Stimulated activated CD4-positive, alpha-beta T cell treated with anti-CD3 and anti-CD28 coated beads, Interleukin-4, amount 100 ng/mL, for 4 hours (primary cell): ENCODE measurements at regions not wholly inside any gene's neighbourhood (a gene's known extent, or its start where the extent isn't known, plus 50 kb on each side); places are given as distances from the start of the nearest gene placed in this dataset.

Source experiments
- DNase-seq, 2 experiments: peaks; one replicate each; pipeline ENCODE4 v3.0.0-alpha.2; 2020

DNA sequence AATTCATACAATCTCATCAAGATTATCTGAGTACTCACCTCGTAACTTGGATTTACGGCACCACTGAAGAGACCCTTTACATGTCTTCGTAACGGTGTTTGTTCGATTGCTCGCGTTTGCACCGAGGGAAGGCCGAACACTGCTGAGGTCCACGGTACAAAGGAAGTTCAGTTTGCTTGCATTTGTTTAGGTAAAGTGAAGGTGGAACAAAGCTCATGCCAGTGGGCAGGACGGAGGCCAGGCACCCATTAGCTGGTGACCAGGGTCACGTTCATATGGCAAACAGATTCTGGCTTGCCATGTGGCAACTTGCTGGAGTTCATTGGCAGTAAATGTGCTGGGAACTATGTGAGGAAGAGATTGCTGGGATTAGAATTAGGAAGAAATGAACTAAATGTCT is 164.8 kb downstream of the MACROH2A1 start:
- no peak for DNase-seq

DNA sequence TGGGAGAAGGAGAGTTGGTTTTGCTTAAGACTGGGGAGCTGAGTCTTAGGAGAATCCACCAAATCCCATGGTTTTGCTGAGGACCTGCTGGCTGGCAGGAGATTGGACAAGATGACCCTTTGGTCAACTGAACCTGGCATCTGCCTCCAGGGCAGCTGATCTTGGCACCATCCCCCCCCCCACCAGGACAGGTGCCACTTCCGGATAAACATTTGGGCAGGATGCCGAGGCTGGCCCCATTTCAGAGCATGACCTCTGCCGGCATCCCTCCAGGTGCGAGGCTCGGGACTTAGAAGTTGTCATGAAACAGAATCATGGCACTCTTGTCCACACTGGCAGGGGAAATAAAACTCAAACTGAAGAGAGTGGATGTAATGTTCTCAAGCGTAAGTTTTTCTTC is 165.6 kb downstream of the MACROH2A1 start:
- DNase-seq, result no peak

DNA sequence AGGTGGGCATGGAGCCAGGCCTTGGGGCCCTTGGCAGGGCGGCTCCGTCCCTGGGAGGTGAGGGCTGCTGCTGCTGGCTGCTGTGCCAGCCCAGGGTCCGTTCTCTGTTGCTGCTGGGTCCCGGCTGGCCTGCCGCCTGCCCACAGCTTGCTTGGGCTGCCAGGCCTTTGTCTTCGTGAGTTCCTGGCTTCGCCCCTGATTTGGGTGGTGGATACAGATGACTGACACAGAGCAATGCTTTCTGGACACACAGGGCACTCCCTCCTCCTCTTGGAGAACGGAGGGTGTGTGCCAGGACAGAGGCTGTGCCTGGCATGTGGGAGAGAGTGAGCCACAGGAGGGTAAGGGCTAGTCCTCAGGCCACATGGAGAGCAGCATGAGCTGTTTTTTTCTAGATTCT is 166.1 kb downstream of the MACROH2A1 start:
- no peak for DNase-seq

DNA sequence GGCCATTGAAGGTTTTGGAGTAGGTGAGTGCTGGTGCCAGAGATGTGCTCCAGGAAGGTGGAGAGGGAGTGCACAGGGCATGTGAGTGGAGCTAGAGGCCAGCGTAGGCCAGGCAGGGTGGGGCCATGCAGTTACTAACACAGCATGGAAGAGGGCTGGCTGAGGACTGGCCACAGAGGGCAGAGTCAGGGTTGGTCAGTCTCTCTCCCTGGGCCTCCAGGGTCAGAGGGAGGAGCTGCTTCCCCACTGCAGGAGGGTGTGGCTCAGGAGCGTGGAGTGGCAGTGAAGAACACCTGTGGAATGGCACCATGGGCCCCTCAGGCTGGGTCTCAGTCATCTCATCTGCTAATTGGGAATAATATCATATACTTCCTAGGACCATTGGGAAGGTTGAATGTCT is 167.7 kb downstream of the MACROH2A1 start:
- no peak for DNase-seq

DNA sequence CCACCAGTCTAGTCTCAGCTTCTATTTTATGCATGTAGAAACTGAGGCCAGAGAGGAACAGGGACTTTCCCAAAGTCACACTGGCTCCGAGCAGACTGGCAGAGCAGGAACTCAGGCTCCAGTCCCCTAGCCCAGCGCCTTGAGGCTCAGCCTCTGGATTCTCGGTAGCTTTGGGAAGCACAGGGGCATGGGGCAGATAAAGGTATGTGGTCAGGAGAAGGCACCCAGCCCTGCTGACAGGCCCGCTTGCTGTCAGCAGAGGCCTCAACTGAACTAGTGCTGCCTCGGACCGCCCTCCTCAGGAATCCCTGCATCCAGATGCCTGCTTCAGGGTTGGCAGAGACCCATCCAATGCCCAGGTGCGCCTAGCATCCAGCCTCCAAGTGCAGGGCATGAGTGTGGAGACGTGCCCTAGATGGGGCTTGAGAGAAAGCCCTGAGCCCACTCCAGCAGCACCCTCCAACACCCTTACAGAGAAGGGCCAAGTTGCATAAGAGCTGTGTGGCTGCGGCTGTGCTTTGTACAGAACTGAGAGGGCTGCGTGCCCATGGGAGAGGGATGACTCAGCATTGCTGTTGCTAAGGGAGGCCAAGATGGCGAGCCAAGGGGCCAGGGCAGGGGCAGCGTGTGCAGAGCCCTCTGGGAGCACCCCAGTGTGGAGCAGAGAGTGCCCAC is 168.6 kb downstream of the MACROH2A1 start:
- DNase-seq, result no peak

DNA sequence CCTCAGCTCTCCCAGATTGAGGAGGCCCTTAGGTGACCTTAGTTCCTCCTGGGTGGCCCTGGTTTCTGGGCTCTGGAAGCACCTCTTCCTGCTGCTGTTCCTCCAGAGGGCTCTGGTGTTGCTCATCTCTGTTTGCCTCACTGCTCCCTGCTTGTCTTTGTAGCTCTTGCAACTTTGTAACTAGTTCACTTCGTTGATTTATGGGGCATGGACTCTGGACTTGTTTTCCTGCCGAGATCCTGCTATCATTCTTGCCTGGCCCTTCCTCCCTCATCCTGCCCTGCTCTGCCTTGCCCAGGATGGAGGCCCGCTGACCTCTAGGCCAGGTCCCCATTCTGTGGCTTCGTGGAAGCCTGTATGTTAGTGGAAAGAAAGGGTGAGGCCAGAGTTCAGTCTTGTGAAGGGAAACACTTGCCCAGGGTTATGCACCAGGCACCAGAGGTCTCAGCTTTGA is 169.3 kb downstream of the MACROH2A1 start:
- DNase-seq, result no peak

DNA sequence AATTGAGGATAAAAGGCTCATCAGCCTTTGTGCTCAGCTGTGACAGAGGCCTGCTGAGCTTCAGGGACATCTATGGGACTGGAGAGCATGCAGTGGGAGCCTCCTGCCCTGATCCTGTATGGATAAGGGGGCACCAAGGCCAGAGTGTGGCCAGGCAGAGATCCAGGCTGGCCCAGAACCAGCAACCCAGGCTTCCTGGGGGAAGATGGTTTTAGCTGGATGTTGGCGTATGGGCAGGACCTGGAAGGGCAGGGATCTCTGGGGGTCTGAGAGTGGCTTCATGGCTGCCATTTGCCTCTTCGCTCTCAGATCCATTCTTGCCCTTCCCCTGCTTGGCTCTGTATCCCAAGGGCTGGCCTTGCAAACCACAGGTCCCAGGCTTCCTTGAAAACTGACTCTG is 169.9 kb downstream of the MACROH2A1 start:
- no peak for DNase-seq

DNA sequence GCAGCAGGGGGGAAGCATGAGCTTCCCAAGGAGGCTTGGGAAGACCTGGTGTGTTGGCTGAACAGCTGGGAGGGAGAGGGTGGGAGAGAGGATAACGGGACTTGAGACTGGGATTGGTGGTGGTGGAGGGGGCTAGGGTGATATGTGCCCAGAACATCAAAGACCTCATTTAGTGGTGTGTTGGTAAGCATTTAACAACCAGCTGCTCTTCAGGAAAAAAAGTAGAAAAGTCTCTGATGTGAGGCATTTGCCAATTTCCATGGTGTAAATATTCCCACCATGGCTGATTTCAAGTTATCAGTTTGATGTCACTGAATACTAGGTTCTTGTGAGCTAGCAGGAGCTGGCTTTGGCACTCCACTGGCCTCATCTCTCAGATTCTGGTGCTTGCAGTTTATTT is 170.8 kb downstream of the MACROH2A1 start:
- DNase-seq, result no peak

DNA sequence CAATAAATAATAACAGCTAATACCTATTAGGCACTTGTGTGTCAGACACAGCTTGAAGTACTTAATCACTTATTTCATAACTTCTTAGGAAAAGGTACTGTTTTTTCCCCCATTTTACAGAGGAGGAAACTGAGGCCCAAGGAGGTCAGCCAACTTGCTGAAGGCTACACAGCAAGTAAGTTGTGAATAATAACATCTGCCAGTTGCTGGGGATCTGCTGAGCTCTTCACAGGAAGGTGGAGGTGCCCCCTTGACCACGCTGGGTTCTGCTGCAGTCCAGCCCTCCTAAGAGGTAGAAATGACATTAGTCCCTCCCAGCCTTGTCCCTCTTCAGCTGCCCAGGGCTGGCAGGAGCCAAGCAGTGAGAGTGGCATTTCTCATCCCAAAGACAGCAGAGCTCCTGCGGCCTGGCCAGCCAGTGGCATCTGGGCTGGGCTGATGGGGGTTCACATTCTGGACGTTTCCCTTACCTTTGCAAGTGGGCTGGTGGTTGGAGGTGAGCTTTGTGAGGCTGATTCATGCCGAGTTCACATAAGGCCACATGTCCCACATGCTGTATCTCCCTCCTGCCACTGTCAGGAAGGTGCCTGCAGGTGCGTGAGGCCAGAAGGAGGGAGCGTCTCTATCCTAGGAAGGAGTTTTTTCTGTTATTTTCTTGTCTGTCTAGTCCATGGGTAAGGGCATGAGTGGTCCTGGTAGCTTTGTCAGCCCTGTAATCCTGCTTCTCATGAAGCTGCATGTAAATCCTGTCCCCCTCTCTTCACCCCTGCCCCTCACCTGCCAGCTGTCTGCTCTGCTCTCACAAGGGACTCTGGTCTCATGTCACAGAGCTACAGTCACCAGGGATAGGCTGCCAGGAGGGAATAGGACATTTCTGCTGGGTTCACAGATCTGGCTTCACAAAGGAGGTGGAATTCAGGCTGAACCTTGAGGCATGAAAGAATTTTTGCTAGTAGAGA is 171.7 kb downstream of the MACROH2A1 start:
- DNase-seq, result no peak

DNA sequence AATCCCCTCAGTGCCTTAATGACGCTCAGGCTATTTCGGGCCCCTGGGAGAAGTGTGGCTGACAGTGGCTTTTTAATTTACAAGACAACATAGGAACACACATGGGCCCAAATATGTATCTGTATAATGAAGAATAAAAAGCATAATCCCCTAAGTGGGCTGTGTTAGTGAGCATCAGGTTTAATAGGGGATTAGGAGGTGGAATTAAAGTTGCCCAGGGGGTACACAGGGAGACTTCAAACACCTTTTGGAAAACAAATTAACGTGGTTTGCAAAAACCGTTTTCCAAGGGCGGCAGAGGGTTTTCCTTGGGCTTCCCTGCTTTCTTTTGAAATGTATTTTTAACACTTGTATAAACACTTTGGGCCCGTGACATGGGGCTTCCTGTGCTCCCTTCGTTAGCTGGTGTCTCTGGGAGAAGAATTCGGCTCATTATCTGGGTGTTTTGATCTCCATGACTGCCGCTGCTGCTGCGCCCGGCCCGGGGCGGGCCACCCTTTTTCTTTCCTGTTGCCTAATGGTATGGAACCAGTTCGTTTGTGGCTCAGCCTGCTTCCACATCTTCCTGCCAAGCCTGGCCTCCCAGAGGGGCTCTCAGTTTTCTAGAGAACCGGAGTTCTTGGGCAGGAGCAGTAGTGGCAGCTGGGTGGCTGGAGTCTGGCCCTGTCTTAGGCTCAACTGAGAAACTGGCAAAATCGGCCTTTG is 173.0 kb downstream of the MACROH2A1 start:
- no peak for DNase-seq

DNA sequence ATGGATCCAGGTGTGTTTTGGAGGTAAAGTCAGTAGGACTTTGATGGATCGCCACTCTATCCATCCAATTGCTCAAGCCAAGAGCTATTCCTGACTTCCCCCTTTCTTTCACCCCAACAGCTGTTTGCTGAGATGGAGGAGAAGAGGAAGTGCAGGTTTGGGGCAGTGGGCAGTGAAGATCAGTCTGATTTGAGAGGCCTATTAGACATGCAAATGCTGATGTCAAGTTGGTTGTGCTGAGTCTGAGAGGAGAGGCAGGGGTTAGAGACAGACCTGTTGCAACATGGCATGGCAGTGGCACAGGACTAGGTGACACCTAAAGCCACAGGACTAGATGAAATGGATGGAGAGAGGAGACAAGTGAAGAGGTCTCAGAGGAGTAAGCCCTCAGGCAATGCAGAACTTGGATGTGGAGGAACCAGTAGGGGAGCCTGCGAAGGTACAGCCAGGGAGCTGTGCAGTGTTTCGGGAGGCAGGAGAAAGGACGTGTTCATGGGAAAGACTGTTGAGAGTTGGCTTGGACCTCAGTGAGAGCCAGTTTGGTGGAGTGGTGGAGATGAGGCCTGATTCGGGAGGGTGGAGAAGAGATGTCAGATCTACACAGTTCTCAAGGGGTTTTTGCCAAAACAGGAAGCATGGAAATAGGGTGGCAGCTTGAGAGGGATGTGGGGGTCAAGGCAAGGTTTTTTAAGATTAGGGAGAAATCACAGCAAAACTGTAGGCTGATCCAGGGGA is 175.0 kb downstream of the MACROH2A1 start:
- no peak for DNase-seq

DNA sequence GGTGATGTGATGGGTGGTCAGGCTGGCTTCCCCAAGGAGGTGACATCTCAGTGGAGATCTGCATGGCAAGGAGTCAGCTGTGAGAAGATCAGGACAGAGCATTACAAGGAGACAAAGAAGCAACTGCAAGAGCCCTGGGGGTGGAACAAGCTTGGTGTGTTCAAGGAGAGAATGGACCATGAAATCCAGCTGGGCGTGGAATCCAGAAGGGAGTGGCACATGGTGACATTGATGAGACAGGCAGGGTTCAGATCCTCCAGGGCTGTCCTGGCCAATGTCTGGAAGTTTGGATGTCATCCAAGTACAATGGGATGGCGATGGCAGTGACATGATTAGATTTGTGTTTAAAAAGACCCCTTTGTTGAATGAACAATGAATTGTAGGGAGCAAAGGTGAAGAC is 175.6 kb downstream of the MACROH2A1 start:
- no peak for DNase-seq

DNA sequence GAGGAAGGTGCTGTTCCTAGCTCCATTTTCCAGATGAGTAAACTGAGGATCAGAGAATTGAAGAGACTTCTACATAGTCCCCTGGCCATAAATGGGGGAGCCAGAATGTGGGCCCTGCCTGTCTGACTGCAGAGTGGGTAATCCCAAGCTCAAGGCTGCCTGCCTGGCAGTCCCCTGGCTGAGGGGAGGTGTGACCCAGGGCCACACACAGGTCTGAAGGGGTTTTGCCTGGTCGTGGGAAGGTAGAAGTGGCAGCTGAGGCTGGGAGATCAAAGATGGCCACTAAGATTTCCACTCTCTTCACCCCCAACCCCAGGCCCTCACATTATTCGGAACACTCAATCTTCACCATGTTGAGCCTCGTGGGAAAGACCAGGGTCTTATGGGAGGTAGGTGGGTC is 176.3 kb downstream of the MACROH2A1 start:
- DNase-seq, result no peak

DNA sequence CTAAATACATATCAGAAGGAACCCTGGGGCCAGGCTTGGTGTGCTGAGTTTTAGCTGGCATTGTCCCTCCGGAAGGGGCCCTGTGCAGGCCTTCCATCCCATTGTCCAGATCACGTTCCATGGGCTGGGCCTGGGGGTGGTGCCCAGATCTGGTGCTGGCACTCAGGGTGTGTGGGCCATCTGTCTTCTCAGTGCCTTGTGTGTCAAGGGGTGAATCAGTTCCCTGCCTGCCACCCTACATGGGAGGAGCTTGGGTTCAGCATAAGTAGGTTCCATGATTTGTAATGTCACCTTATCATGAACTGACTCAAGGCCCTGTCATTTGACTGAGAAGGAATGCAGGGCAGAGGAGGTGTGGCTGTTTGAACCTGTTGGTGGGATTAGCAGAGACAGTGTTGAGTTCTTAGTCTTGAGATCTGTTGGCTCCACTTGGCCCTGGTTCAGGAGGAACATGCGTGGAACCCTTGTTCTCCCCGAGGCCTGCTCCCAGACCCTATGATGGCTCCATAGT is 176.8 kb downstream of the MACROH2A1 start:
- no peak for DNase-seq

DNA sequence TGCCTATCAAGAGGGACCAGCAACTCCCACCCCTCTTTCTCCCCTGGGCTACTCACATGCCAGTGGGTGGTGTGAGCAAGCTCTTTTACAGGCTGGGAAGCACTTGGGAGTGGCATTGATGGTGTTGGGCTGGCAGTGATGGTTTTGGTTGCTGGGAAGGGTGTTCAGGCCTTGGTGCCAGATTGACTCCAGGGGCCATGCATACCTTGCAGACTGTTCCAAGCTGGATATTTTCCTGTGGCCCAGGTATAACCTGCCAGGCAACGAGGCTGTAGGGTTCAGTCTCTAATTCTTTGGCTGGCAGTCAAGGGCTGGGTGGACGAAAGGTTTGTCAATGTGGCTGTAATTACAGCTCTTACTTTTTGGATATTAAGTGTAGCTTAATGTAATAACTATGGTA is 177.3 kb downstream of the MACROH2A1 start:
- no peak for DNase-seq

DNA sequence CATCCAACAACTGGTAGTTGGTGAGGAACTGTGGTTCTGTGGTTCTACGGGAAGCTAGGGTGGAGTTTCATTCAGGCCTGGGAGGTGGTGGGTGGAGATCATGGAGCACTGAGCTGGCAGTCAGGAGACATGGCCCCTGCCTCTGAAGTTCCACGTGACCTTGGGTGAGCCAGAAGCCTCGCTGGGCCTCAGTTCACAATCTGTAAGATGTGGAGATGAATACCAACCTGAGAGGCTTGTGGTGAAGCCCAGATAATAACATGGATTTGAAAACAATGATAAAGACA is 177.9 kb downstream of the MACROH2A1 start:
- no peak for DNase-seq

DNA sequence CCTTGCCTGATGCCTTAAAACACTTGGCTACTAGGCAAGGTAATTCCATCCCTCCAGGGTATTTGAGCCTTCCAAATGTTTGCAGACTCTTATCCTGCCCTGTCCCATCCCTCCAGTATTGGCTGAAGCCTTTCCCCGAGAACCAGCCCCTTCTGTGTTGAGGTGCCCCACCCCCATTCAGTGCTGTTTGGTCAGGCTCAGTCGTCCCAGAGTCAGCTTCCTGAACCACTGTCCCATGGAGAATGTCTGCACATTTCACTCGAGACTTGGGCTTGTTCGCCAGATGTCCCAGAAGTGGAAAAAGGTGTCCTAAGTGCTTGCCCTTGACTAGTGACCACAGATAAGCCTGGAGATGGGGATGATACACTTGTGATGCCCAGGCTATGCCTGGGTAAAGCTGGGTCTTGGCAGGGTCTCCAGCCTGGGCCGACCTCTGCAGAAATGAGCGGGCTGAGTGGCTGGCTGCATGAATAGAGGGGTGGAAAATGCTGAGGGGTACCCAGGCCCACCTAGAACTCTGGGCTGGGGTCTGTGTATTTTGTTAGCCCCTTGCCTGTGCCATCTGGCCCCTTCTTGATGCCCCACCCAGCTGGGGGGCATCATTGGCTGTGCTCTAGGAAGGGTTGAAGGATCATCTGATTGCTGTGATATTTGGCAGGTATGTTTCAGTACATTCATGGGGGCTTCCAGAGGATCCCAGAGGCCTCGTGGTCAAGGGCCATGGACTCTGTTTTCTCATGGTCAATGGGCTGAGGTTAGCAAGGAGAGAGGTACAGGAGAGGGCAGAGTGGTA is 178.4 kb downstream of the MACROH2A1 start:
- DNase-seq, result no peak

DNA sequence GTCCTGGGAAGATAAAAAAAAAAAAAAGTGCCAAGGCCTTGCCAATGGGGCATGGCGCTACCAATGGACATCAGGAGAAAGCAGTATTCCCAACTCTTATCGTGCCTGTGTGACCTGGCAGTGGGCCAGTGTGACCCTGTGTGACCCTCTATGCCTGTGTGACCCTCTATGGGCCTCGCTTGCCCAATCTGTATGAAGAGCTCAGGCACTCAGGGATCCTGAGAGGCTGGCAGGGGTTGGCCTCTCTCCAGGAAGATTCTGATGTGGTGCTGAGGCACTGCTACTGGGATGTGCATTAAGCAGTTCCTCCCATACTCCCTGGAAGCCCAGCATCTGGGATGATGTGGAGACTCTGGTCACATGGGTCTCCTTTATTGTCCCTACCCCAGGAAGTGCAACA is 179.2 kb downstream of the MACROH2A1 start:
- no peak for DNase-seq

DNA sequence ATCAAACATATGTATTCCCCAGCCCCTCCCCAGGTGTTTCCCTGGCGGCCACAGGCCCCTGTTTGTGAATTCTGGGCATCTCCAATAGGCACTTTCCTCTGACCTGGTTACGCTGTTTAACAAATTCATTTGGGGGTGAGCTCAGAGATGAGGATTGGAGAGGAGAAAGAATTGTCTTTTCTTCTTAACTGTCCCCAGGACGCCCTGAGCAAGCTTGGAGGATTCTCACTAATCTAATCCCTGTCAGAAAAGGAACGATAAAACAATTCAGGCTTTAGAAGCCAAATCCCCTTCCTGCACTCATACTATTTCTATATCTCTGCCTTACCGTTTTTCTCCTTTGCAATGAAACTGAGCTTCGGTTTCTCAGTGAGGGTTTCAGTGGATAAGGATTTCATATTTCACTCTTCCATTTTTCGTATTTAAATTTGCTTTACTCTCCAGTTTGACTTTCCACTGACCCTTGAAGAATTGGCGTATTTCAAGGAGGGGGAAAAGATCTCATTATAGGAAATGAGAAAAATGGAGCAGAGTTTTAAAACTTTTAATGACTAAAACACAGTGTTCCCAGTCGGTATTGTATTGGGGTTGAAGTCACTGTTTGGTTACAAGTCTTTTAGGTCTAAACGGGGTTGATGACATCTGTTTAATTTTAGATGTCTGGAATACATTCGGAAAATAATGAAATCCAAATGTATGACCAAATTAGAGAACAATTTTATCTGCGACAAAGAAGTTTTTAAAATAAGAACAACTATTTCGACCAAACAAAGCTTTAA is 180.1 kb downstream of the MACROH2A1 start:
- no peak for DNase-seq

DNA sequence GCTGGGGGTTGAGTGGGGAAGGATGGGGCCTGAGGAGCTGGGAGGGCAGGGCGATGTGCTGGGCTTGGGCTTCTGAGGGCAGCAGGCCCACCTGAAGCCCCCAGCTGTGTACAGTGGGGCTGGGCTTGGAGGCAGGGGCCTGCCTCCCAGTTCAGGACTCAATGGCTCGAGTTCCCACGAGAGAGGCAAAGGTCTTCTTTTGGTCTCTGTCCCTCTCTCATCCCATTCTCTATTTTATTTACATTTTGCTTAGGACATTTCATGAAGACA is 180.6 kb downstream of the MACROH2A1 start:
- DNase-seq, result no peak

DNA sequence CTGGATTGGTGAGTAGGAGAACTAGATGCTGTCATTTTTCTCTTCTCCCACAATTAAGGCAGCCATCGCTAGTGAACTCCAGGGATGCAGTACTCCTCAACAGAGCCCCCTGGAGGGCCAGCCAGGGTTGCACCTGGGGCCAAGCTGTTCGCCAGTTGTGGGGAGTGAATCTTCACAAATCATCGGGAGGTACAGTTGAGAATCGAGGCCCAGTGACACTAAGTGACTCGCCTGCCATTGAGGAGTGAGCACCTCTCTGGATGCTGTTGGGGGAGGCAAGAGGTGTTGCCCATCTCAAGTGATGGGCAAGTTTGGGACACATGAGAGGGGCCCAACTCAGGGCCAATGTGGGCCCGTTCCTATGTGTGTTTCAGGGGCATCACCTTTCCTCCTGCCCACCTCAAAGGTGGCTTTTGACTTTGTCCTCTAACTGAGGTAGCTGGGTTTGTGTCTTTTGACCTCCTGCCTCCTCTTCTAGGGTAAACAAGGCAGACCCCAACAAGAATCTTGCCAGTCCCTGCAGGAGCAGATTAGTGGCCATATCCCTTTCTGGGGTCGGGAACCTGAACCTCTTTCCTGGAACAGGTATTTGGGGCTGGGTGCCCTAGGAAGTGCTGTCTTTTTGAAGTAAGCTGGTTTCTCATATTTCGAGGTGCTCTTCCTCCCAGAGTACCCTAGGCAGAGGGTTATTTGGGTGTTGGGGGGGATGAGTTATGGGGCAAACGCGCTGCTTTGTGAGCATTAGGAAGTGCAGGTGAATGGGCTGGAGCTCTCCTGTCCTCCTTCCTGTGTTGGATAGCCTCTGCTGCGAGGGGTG is 181.2 kb downstream of the MACROH2A1 start:
- DNase-seq, result no peak
